ENCODE measurements at regions not wholly inside any gene's neighbourhood (a gene's known extent, or its start where the extent isn't known, plus 50 kb on each side); places are given as distances from the start of the nearest gene placed in this dataset.
A peak's percentile ranks its signal among the peaks of the same experiment; 100 is the strongest.

DNA sequence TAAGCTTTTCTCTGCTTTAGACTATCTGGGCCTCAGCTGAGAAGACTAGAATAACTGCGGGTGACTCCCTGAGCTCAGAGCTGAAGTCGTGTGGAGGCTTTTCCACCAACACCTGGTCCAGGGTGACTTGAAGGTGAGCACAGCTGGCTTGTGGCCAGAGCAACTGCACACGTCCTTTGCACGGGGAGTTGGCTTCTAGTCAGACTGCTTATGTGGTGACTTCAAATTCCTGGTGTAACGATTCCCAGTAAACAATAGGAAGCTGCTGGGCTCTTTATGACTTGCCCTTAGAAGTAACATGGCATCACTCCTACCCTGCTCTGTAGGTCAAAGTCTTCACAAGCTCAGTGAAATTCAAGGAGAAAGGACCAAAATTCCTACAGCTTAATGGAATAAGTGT, 800.6 kb upstream of the CDH6 start:
- 91% methylated on average over 5 of the region's 5 CpGs; no CpG with 5 or more reads in 1 of the 2 experiments for WGBS, 2 experiments (ENCODE audit: extremely low coverage in 1 of 2, insufficient coverage in 1 of 2, insufficient read length in 1 of 2, insufficient replicate concordance in 2 of 2, low coverage in 1 of 2, low lambda C conversion rate in 2 of 2, missing lambda C conversion rate in 1 of 2)
- no peak for FAIRE-seq
- CTCF ChIA-PET (ENCODE audit: partially characterized antibody), result interaction anchor here (2.5 kb wide), 1 partner anchor 8 kb away, joined by 12 read pairs; no protein-coding TSS in a partner anchor

More for the DNA sequence above, 800.6 kb upstream of the CDH6 start:
- H3K4me2 ChIP-seq (ENCODE audit: insufficient read depth in 1 of 2, low read depth in 2 of 2, low read length in 2 of 2), result no peak overlapping the region
- H2BK120ac ChIP-seq (replicated peaks; ENCODE audit: low read depth, low read length), result no peak overlapping the region
- no peak overlapping the region for H3K18ac ChIP-seq (ENCODE audit: extremely low read depth, low read length)
- H3K79me1 ChIP-seq (ENCODE audit: low read depth, low read length), result no peaks in the 10 kb centered on the region
- H4K91ac ChIP-seq (replicated peaks; ENCODE audit: insufficient read length, low read length), result no peak overlapping the region
- POLR2A ChIA-PET (ENCODE audit: partially characterized antibody), result no interaction called here
- H3K36me3 ChIP-seq (ENCODE audit: control insufficient read depth in 2 of 4, insufficient read depth in 4 of 4, low read length in 3 of 4), result no peaks in the 10 kb centered on the region
- no peak overlapping the region for H3K4ac ChIP-seq (replicated peaks; ENCODE audit: insufficient read length, low read depth, low read length)
- H3K27ac ChIP-seq (ENCODE audit: low read depth, low read length), result no peak overlapping the region
- H3K9ac ChIP-seq (replicated peaks in 1 of 4; ENCODE audit: extremely low read depth in 1 of 4, low read depth in 3 of 4, low read length in 3 of 4), result no peak overlapping the region
- no peak overlapping the region for H2BK5ac ChIP-seq (ENCODE audit: low read depth, low read length)
- no peak overlapping the region for H3K23ac ChIP-seq (ENCODE audit: insufficient read length)
- H3K56ac ChIP-seq (replicated peaks; ENCODE audit: insufficient read length, low read depth, low read length), result no peak overlapping the region
- DNase-seq (ENCODE audit: low read depth in 1 of 2, low spot score in 2 of 2), result no peak
- H2BK20ac ChIP-seq (ENCODE audit: low read length), result no peak overlapping the region
- H4K8ac ChIP-seq (ENCODE audit: extremely low read depth, insufficient read depth, low read length), result no peak overlapping the region
- no peak for TF ChIP-seq EZH2 (IDR thresholded peaks at IDR 0.05; ENCODE audit: low read depth, low read length, severe bottlenecking)
- TF ChIP-seq, protein P1, sequence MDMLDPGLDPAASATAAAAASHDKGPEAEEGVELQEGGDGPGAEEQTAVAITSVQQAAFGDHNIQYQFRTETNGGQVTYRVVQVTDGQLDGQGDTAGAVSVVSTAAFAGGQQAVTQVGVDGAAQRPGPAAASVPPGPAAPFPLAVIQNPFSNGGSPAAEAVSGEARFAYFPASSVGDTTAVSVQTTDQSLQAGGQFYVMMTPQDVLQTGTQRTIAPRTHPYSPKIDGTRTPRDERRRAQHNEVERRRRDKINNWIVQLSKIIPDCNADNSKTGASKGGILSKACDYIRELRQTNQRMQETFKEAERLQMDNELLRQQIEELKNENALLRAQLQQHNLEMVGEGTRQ (IDR thresholded peaks at IDR 0.05; ENCODE audit: low read length), result no peak
- no peak for TF ChIP-seq KDM1A (IDR thresholded peaks at IDR 0.05; ENCODE audit: borderline replicate concordance, low read length)
- TF ChIP-seq FOSL1 (IDR thresholded peaks at IDR 0.05; ENCODE audit: insufficient read depth, low read depth, low read length), result no peak
- no peak for TF ChIP-seq RBBP5 (IDR thresholded peaks at IDR 0.05; ENCODE audit: borderline replicate concordance, low read depth, low read length)
- TF ChIP-seq NANOG (IDR thresholded peaks at IDR 0.05; ENCODE audit: insufficient read depth, low read depth, low read length, poor library complexity, severe bottlenecking), result no peak
- H2BK12ac ChIP-seq (ENCODE audit: low read depth, low read length), result no peak overlapping the region
- no peaks in the 10 kb centered on the region for H3K27me3 ChIP-seq (replicated peaks in 1 of 4; ENCODE audit: control insufficient read depth in 3 of 4, extremely low read depth in 1 of 4, insufficient read depth in 3 of 4, low read length in 3 of 4)
- no peak overlapping the region for H4K5ac ChIP-seq (ENCODE audit: insufficient read length, low read depth, low read length)
- H2AFZ ChIP-seq (ENCODE audit: low read length), result peak overlapping the region; percentile 92
- H3K14ac ChIP-seq (ENCODE audit: insufficient read length), result no peak overlapping the region
- H3K79me2 ChIP-seq (ENCODE audit: control insufficient read depth in 1 of 2, insufficient read depth in 2 of 2, low read length in 2 of 2), result no peaks in the 10 kb centered on the region
- 0 out of 7 replicates have a peak, but pooled peaks cover 0 to 2% (median 0%) of the 10 kb centered on the region in 4 experiments for H3K4me1 ChIP-seq (replicated peaks in 1 of 4; ENCODE audit: control insufficient read depth in 3 of 4, insufficient read depth in 4 of 4, low read length in 3 of 4)
- no peaks in the 10 kb centered on the region for H4K20me1 ChIP-seq (replicated peaks in 1 of 2; ENCODE audit: control insufficient read depth in 1 of 2, insufficient read depth in 2 of 2, low read length in 2 of 2)
- H3K9me3 ChIP-seq (ENCODE audit: insufficient read depth in 2 of 2, low read depth in 1 of 2, low read length in 1 of 2), result no peaks in the 10 kb centered on the region; a peak in 1 of 4 replicates
- H2AK5ac ChIP-seq (ENCODE audit: low read depth, low read length), result no peak overlapping the region
- no peaks in the 10 kb centered on the region for H3K23me2 ChIP-seq (ENCODE audit: low read depth, low read length)
- H2BK15ac ChIP-seq (ENCODE audit: low read length), result no peak overlapping the region
- H3K4me3 ChIP-seq (ENCODE audit: extremely low read depth in 1 of 4, insufficient read depth in 2 of 4, low read depth in 3 of 4, low read length in 4 of 4), result no peak overlapping the region

Data from H1 (cell line).